SU-DHL-6 (cell line): ENCODE measurements at regions not wholly inside any gene's neighbourhood (a gene's known extent, or its start where the extent isn't known, plus 50 kb on each side); places are given as distances from the start of the nearest gene placed in this dataset.

Experiments
- CTCF ChIP-seq: fragments of 200-600 bp; sonication (generic); IDR thresholded peaks from one replicate; pipeline ENCODE4 v1.5.1; 2017; ENCODE audit warnings: antibody characterized with exemption, mild to moderate bottlenecking, low read length, moderate library complexity; ENCODE audit not compliant: insufficient read depth, poor library complexity, severe bottlenecking
- EZH2phosphoT487 ChIP-seq: fragments of 200-600 bp; sonication (generic), shearing (Covaris generic); conservative IDR thresholded peaks from 2 replicates; pipeline ENCODE4 v1.6.1; 2018; ENCODE audit warnings: mild to moderate bottlenecking, antibody characterized with exemption, low read length, moderate library complexity, mixed read lengths

- TF ChIP-seq CTCF (no peak), EZH2phosphoT487 (no peak)
Observed at GRCh38 chr21:26781331-26781730, 63.9 kb downstream of the ADAMTS1 start.
